Smooth muscle cell (in vitro differentiated cells): ENCODE measurements at regions not wholly inside any gene's neighbourhood (a gene's known extent, or its start where the extent isn't known, plus 50 kb on each side); places are given as distances from the start of the nearest gene placed in this dataset.

ENCODE experiments used
- DNase-seq: peaks from one replicate; lab custom pipeline; 2025; ENCODE audit not compliant: unreplicated experiment; lab: John Stamatoyannopoulos, UW
- H2AFZ ChIP-seq: fragments of 200-600 bp; sonication (generic); 2 replicates; pipeline ENCODE4 v1.6.0; 2016; ENCODE audit warnings: antibody characterized with exemption, low read depth, mild to moderate bottlenecking
- H3F3A ChIP-seq: fragments of 200-600 bp; sonication (generic); 2 replicates; pipeline ENCODE4 v1.6.0; 2017; ENCODE audit warnings: antibody characterized with exemption, low read depth
- H3K27ac ChIP-seq: fragments of 200-600 bp; sonication (generic); 2 replicates; pipeline ENCODE4 v1.5.1; 2016; ENCODE audit warnings: low read depth, mild to moderate bottlenecking
- H3K27me3 ChIP-seq: fragments of 200-600 bp; sonication (generic); 2 replicates; pipeline ENCODE4 v1.6.1; 2016; ENCODE audit warnings: low read depth, mild to moderate bottlenecking
- H3K36me3 ChIP-seq: fragments of 200-600 bp; sonication (generic); 2 replicates; pipeline ENCODE4 v1.5.1; 2016; ENCODE audit warnings: low read depth
- H3K4me1 ChIP-seq: fragments of 200-600 bp; sonication (generic); 2 replicates; pipeline ENCODE4 v1.5.1; 2016; ENCODE audit warnings: low read depth
- H3K4me2 ChIP-seq: fragments of 200-600 bp; sonication (generic); 2 replicates; pipeline ENCODE4 v1.6.0; 2016; ENCODE audit warnings: mild to moderate bottlenecking
- H3K4me3 ChIP-seq: fragments of 200-600 bp; sonication (generic); 2 replicates; pipeline ENCODE4 v1.5.1; 2016; ENCODE audit warnings: mild to moderate bottlenecking
- H3K79me2 ChIP-seq: fragments of 200-600 bp; sonication (generic); 2 replicates; pipeline ENCODE4 v1.6.0; 2016; ENCODE audit warnings: low read depth, mild to moderate bottlenecking
- H3K9ac ChIP-seq: fragments of 200-600 bp; sonication (generic); 2 replicates; pipeline ENCODE4 v1.6.0; 2016; ENCODE audit warnings: low read depth
- H3K9me3 ChIP-seq: fragments of 200-600 bp; sonication (generic); replicated peaks from 2 replicates; pipeline ENCODE4 v1.5.1; 2016; ENCODE audit warnings: low read depth
- H4K20me1 ChIP-seq: fragments of 200-600 bp; sonication (generic); 2 replicates; pipeline ENCODE4 v1.6.0; 2016; ENCODE audit warnings: low read depth
- WGBS: methylation state at CpG from one replicate; pipeline ENCODE4 v1.1.7; 2016; ENCODE audit warnings: low lambda C conversion rate; 5-methylcytosine and 5-hydroxymethylcytosine counted together
- TF ChIP-seq, protein P1 (sequence below): fragments of 200-600 bp; sonication (generic); IDR thresholded peaks from 2 replicates; pipeline ENCODE4 v1.5.1; 2017; ENCODE audit warnings: borderline replicate concordance, mild to moderate bottlenecking, antibody characterized with exemption; ENCODE audit not compliant: insufficient read depth, poor library complexity, severe bottlenecking

- H3K4me2 ChIP-seq = no peak overlapping the region
- peaks cover 4% of the 10 kb centered on the region for H3K4me1 ChIP-seq
- no peaks in the 10 kb centered on the region for H3K36me3 ChIP-seq
- no peak for DNase-seq
- TF ChIP-seq, protein P1, sequence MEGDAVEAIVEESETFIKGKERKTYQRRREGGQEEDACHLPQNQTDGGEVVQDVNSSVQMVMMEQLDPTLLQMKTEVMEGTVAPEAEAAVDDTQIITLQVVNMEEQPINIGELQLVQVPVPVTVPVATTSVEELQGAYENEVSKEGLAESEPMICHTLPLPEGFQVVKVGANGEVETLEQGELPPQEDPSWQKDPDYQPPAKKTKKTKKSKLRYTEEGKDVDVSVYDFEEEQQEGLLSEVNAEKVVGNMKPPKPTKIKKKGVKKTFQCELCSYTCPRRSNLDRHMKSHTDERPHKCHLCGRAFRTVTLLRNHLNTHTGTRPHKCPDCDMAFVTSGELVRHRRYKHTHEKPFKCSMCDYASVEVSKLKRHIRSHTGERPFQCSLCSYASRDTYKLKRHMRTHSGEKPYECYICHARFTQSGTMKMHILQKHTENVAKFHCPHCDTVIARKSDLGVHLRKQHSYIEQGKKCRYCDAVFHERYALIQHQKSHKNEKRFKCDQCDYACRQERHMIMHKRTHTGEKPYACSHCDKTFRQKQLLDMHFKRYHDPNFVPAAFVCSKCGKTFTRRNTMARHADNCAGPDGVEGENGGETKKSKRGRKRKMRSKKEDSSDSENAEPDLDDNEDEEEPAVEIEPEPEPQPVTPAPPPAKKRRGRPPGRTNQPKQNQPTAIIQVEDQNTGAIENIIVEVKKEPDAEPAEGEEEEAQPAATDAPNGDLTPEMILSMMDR = no peak
- no peak overlapping the region for H3K27ac ChIP-seq
- H3K4me3 ChIP-seq = no peak overlapping the region
- no peaks in the 10 kb centered on the region for H3K9me3 ChIP-seq
- peaks cover 14% of the 10 kb centered on the region for H3F3A ChIP-seq
- H2AFZ ChIP-seq = no peak overlapping the region
- no peaks in the 10 kb centered on the region for H4K20me1 ChIP-seq
- no peaks in the 10 kb centered on the region for H3K27me3 ChIP-seq
- WGBS = 92% methylated on average over 5 of the region's 5 CpGs
- no peak overlapping the region for H3K9ac ChIP-seq
- H3K79me2 ChIP-seq = no peaks in the 10 kb centered on the region
These were observed 239.9 kb downstream of the OPA1 start for GRCh38 chr3:193832833-193833413.

GRCh38 chr3:193833592-193833991, 240.6 kb downstream of the OPA1 start:
- Histone ChIP-seq H3F3A (peaks cover 10% of the 10 kb centered on the region), H4K20me1 (no peaks in the 10 kb centered on the region), H3K79me2 (no peaks in the 10 kb centered on the region), H3K9me3 (no peaks in the 10 kb centered on the region), H3K27me3 (no peaks in the 10 kb centered on the region), H3K4me1 (peaks cover 4% of the 10 kb centered on the region), H3K36me3 (no peaks in the 10 kb centered on the region), H3K4me2 (no peak overlapping the region), H3K27ac (no peak overlapping the region), H2AFZ (no peak overlapping the region), H3K9ac (no peak overlapping the region), H3K4me3 (no peak overlapping the region)
- TF ChIP-seq, protein P1 = no peak
- DNase-seq = no peak
- 95% methylated on average over 11 of the region's 11 CpGs for WGBS

DNA sequence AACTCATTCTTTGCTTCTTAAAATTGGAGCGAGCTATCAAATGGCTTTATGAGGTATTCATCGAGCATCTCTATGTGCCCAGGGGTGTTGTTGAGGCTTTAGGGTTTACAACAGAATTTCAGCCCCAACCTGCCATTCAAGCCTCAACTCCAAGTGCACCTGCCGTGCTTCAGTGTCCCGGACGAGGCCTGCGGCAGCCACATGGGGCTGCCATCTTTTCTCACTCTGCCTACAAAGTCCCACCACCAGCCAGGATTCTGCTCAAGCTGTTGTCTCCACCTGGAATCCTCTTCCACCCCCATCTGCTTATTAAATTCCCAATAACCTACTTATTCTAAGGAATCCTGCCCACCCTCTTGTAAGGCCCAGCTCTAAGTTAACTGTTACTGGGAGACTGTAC, 242.4 kb downstream of the OPA1 start:
- Histone ChIP-seq H3K4me2 (no peak overlapping the region), H3K79me2 (no peaks in the 10 kb centered on the region), H3K4me1 (peaks cover 2% of the 10 kb centered on the region), H3K27ac (no peak overlapping the region), H3K4me3 (no peak overlapping the region), H3K9ac (no peak overlapping the region), H3F3A (no peaks in the 10 kb centered on the region), H4K20me1 (no peaks in the 10 kb centered on the region), H3K36me3 (no peaks in the 10 kb centered on the region), H3K9me3 (no peaks in the 10 kb centered on the region), H3K27me3 (no peaks in the 10 kb centered on the region), H2AFZ (no peak overlapping the region)
- TF ChIP-seq, protein P1 = no peak
- no peak for DNase-seq
- WGBS = 91% methylated on average over 6 of the region's 6 CpGs

GRCh38 chr3:193836511-193836910, 243.5 kb downstream of the OPA1 start:
- no peak overlapping the region for H2AFZ ChIP-seq
- H3K79me2 ChIP-seq = no peaks in the 10 kb centered on the region
- WGBS = 76% methylated on average over 2 of the region's 2 CpGs
- TF ChIP-seq, protein P1 = no peak
- no peaks in the 10 kb centered on the region for H3K9me3 ChIP-seq
- no peaks in the 10 kb centered on the region for H3K4me1 ChIP-seq
- H3K27me3 ChIP-seq = no peaks in the 10 kb centered on the region
- H3K36me3 ChIP-seq = no peaks in the 10 kb centered on the region
- H3K27ac ChIP-seq = no peak overlapping the region
- H3K4me2 ChIP-seq = no peak overlapping the region
- H3K9ac ChIP-seq = no peak overlapping the region
- H3F3A ChIP-seq = no peaks in the 10 kb centered on the region
- no peaks in the 10 kb centered on the region for H4K20me1 ChIP-seq
- DNase-seq = no peak
- no peak overlapping the region for H3K4me3 ChIP-seq
